Glomerular visceral epithelial cell (primary cell): ENCODE measurements at regions not wholly inside any gene's neighbourhood (a gene's known extent, or its start where the extent isn't known, plus 50 kb on each side); places are given as distances from the start of the nearest gene placed in this dataset.
A peak's percentile ranks its signal among the peaks of the same experiment; 100 is the strongest.

ENCODE experiments used
- DNase-seq: peaks from one replicate; pipeline ENCODE4 v3.0.0-alpha.2; 2016; ENCODE audit errors: extremely low spot score

DNA sequence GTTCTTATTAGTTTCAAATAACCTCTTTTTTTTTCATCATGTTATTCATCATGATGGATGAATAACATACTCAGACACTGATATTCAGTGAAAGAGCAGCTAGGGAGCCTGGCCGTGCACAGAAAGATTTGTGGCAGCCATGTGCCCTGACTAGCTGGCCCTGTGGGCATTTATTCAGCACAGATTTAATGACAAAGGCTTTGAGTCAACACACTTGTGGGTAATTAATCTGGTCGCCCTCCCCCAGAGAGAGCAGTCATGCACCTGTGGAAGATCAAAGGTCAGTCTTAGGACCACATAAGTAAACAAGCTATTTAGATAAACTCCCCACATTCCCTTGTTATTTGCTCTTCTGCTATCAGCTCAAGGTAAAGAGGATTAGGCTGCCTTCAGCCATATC, 153.2 kb upstream of the HMCN1 start:
- DNase-seq, result no peak

DNA sequence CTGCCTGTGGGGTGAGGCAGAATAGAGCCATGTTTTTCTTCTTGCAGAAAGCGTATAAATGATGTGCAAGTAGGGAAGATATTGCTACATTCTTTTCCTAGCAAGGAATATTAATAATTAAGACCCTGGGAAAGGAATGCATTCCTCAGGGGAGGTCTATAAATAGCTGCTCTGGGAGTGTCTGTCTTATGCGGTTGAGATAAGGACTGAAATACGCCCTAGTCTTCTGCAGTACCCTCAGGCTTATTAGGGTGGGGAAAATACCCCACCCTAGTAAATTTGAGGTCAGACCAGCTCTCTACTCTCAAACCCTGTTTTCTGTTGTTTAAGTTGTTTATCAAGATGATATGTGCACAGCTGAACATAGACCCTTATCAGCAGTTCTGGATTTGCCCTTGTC, 155.9 kb upstream of the HMCN1 start:
- DNase-seq, result no peak

DNA sequence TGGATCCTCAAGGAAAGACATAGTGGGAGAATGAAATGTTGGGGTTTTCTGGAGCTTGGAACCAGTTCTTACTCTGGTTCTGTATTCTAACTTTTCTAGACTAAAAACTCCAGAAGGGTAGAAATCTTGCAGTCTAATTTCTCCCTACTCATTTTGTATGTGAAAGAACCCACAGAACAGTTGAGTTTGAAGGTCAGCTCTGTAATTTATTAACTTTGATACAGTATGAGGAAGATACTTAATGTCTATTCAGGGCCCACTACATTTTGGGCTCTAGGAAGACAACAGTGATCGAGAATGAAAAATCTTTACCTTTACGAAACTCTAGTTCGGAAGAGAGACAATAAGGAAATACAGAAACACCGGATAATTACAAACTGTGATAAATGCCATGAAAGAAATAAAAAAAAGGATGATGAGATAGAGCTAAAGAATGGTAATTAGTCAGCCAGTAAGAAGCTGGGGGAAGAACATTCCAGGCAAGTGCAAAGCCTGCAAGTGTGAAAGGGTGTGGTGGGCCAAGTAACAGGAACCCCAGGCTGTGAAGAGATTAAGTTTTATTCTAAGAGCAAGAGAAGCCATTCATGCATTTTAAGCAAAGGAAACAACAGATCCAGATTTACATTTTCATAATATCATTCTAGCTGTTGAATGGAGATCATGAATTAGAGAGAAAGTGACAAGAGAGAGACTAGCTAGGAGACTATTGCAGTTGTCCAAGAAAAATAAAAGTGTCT, 159.9 kb upstream of the HMCN1 start:
- DNase-seq, result peak; percentile 63

DNA sequence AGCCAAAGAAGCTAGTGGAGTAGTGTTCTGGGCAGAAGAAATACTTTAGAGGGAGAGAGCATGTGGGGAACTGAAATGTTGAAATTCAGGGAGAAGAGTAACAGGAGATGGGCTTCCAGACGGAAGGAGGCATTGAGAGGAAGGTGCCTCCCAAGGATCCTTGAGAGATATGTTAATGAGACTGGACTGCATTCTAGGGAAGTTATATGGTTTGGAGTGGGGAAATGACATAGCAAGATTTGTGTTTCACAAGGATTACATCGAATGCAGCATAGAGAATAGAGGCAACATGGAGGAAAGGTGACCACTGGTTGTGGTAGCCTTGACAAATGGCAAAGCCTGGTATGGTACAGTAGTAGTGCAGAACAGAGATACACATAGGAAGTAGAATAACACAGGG, 160.5 kb upstream of the HMCN1 start:
- no peak for DNase-seq

DNA sequence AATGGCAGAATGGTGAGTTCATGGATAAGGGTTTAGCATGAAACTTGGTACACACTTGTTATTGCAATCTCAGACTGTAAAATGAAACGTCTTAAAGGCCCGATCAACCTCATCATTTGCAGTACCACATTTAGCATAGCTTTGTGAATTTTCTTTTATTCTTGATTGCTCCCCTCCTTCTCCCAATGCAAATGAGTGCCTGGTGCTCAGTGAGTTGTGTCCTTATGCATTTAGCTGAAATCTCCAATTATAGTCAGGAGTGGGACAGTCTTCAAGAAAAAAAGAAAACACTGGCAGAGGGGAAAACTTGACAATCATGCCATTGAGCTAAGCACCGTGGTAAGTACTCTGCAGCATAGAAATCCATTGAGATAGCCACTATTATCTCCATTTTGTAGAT, 161.0 kb upstream of the HMCN1 start:
- no peak for DNase-seq

DNA sequence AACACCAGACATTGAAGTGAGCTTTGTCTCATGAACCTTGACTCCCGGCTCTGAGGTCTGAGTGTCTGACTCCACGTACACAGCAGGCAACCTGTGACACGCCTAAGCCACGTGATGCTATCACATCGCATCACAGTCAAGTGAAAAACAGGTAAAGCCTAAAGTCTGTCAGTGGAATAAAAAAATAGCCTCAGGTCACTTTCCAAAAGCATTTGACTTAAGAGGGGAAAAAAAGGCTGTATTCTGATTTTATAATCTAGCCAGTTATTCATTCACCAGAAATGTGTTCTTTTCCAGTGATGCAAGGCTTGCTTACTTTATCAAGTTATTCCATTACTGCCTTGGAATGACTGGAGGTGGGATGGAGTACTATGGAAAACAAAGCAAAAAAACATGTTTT, 163.2 kb upstream of the HMCN1 start:
- peak; percentile 18 for DNase-seq

DNA sequence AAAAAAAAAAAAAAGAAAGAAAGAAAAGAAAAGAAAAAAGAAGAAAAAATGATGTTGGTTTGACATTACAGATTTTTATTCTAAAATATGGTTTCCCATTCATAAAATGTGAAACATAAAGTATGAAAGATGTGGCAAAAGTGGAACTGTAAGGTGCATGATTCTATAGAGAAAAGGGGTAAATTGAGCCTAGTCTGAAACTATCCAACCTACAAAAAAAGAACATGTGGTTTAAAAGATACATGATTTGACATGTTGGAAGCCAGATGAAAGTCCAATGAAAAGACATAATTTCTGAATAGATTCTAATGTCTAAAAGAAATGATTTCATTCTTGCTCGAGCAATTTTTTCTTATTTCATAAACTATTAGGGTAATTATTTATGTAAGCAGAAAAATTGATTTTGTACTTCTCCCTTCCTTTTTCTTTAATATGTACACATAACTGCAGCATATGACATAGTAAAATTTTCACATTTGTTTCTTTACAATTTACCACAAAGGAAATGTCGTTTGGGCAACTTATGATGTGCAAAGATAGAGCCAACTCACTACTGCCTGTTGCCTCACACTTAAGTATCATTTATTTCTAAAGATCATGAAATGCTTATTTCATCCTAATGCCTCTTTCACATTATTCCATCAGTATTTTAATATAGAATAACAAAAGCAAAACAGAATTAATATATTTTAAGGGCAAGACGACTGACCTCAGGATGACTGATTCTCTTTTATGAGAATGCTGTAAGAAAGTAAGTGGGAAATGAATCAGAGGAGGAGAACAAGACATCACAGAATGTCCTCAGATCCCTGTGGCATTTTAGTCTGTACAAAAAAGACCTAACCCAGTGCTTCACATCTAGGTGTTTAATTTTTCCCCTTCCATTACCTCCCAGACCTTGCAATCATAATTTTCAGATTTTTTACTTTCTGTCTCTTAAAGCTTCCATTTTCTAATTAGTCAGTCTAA, 165.8 kb upstream of the HMCN1 start:
- DNase-seq, result no peak

DNA sequence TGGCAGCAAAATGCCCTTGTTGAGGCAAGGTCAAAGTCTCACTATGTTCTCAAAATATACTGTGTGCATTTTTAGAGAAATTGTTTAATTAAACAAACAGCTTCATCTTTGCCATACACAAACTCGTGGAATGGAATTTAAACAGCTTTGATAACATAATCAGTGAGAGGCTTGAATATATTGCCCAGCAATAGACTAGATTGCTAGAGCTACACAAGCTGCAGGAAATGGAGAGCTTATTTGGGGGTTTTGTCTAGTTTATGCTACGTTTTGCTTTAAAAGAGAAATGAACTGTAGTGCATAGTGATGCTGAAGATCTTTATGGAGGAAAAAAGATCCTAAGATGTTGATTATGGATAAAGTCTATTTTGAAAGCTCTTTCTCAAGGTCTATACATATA, 166.8 kb upstream of the HMCN1 start:
- DNase-seq, result no peak

DNA sequence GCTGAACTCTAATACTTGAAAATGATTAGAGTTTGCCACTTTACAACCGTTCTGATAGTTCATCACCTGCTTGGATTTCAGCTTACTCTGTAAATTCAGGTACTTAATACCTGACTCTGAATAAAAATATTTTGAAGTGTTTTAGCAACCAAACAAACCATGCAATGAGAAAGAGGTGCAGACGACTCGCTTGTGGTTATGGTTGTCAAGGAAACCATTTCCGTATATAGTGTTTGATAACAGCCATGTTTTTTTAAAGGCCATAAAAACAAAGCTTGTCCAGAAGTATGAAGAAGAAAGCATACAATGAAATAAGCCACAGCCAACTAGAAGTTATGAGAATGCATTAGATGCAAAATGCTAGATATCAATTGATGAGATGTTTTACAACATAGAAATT, 167.2 kb upstream of the HMCN1 start:
- DNase-seq, result peak; percentile 74

DNA sequence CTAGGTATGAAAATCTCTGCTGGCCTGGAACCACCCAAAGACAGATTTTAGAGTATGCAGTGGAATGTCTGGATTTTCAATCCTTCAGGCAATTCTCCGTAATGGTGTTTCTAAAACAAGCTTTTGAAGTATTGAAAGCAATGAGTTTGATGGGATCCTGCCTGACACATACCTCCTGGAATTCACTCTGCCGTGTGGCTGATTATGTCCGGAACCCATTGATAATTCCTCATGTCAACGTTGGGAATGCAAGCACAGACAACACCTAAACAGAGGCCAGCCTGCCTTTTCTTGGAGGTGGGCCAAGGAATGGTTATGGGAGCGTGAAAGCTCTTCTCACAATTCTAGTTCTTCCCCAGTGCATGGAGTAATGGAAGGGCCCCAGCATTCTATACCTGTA, 168.9 kb upstream of the HMCN1 start:
- DNase-seq, result peak; percentile 91

DNA sequence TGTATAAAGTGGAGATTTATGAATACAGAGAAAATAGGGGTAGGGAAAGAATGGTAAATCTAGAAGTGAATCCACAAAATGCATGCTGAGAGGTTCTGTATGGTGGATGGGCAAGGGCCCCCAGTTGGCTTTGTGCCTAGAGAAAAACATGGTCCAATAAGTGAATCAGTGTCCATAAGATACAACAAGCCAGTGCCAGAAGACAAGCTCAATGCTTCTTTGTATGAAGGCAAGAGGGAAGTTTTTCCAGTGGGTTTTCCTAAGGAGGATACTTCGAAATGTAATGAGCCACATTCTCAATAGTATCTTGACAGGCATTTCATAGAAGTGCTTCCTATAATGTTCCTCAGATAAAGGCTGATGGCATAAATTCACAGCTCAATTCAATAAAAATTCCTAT, 169.4 kb upstream of the HMCN1 start:
- DNase-seq, result no peak

DNA sequence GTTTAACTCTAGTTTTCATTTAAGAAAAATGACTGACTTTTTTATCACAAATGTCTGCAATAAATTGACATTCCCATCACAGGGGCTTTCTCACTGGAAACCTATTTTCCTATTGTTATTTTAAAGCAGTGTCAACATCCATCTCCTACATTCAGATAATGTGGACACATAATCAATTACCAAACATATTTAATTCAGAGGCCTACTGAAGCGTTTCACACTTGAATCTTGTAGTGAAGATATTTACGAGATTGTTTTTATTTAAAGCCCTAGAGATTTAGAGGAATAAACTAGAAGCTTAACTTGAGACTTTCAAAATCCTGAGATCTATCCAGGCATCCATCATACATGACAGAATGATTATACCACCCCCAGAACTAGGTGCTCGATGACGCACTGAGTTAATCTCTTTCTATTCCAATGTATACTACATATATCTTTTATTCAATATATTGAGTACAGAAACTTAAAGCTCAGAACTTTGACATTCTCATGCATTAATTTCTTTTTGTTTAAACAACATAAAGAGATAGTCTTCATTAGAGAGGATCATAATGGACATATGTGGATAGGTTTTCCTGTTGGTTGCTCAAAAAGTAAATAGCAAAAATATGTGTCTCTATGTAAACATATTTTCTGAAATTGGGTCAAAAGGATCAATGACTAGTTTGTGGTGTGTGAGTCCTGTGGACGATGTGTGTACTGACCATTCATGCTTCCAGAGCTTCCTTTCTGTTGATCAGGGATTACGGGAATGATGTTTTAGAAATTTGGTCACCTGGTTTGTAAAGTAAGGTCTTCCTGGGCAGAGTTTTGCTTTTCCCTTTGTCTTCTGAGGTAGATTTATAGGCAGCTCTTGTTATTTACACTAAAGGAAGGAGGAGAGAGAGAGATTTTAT, 171.5 kb upstream of the HMCN1 start:
- no peak for DNase-seq

DNA sequence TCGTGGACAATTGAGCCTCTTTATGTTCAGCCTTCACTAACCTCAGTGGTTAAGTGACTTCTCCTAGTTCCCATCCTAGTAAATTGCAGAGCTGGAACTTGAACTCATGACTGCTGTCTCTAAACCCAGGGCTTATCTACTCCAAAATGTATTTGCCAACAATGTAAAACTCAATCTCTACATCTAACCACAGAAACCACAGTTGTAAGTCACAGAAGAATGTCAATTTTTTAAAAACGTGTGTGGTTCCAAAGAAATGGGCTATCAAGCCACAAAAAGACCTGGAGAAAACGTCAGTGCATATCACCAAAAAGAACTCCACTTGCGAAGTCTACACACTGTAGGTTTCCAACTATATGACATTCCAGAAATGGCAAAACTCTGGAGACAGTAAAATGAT, 172.6 kb upstream of the HMCN1 start:
- peak; percentile 51 for DNase-seq

DNA sequence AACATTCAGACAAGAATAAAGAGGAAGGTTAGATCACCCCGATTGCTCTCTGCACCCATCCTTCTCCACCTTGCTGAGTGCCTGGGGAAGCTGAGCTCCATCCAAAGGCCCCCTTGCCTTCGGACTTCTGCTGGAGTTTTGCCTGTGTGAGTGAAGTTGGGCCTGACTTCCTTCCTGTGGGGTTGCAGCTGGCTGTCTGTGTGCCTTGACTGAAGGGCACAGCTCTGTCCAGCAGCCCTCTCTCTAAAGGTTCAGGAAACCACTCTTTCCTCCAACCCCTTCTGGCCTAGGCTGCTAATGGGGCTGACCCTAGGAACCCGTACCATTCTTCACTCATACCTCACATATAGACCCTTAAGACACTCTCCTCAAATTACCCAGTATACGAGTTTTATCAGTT, 173.4 kb upstream of the HMCN1 start:
- no peak for DNase-seq

DNA sequence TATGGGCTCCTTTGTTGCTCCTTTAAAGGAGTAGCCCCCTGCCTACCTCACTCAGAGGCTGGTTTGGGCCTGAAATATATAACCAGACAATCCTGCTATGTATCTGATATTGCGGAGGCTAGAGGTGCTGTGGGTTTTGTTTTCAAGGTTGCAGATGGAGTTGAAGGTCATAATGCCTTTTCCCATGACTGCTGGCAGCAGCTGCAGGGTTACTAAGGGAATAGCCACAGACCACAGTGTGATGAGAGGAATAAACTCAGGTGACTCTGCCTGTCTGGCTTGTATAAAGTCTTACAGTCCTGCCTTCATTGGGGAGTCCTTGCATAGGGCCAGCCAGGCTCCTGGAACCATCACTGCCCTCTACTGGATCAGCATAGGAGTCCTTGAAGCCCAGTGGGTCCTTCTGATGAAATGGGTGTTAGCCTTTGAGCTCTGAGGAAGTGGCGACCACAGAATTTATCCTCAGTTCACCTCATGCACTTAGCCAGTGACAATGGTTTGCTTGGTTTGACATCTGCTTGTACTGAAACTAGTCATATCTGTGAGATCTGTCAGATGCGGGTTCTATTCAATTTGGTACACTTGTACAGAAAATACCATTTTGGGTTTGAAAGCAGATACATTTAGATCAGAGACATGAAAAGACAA, 174.4 kb upstream of the HMCN1 start:
- DNase-seq, result peak; percentile 59

DNA sequence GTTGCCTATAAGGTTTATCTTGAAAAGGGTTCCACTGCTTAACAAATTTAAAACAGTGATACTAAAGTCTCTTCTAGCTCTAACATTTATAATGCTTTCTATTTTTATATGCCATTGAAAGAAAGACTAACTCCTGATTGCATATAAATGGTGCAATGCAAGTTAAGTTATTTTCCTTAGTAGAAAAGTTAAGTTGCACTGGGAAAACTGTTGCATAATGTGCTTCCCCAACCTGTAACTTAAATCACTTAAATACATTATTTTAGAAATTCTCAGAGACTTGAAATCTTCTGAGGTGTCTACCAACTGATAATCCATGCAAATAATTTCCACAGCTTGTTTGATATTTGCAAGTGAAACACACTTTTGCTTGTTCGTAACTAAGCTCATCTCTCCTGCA, 175.0 kb upstream of the HMCN1 start:
- DNase-seq, result no peak

DNA sequence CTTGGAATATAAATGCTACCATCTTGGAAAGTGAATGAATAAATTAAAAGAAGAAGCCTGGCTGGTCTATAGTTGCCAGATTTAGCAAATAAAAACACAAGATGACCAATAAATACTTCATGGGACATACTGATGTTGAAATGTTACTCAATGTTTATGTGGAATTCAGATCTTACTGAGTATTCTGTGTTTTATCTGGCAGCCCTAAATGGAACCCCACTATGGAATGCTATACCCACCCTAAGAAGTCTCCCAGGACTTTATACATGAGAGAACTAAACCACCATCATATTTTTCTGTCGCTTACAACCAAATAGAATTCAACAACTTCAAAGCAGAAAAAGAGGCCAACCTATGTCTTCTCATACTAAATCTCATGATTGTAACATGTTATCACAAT, 177.6 kb upstream of the HMCN1 start:
- DNase-seq, result no peak

DNA sequence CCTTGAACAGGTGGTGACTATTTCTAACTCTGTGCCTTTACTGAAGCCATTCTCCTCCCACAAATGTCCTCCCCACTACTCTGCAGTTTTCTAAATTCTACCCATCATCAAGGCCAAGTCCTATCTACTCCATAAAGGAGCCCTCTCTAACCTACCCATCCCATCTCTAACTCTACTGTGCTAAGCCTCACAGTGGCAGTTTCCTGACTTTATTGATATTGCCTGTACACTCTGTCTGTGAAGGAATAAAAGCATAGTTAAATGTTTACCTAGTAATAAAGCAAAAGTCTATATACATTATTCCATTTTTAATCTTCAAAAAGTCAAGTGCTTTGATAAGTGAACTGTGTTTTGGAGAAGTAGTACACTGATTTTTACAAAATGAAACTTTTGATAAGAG, 178.4 kb upstream of the HMCN1 start:
- no peak for DNase-seq

DNA sequence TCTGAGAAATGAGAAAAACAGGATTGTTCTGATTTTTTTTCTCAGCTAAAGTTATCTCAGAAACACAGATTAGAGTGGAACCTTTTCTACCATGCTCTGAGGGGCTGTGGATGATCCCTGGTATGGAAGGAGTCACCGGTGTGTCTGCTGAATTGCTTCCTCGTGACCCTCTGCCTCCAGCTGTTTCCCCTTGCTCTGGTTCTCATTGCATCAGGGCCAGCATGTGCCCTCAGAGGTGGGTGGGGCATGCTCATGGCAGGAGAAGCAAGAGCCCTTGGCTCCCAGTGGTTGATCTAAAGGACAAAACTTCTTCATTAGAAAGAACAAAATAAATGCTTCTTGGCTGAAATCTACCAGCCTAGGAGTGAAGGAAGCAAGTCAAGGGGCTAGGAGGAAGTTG, 183.2 kb upstream of the HMCN1 start:
- no peak for DNase-seq

DNA sequence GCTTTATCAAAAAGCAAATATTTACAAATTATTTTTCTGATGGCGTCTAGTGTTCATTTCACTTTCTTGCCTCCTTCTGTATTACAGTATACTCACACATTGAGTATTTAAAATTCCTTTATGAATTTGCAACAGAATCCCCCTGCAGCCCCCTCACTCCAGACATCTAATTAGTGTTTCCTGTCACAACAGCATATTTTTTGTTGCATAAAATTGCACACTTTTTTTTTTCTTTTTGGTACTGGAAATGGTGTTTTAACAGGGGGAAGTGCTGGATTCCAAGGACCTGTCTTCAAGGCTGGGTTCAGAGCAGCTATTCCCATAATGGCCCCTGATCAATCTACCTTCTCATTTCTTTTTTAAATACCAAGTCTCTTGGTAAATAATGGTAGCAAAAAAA, 184.3 kb upstream of the HMCN1 start:
- DNase-seq, result no peak

DNA sequence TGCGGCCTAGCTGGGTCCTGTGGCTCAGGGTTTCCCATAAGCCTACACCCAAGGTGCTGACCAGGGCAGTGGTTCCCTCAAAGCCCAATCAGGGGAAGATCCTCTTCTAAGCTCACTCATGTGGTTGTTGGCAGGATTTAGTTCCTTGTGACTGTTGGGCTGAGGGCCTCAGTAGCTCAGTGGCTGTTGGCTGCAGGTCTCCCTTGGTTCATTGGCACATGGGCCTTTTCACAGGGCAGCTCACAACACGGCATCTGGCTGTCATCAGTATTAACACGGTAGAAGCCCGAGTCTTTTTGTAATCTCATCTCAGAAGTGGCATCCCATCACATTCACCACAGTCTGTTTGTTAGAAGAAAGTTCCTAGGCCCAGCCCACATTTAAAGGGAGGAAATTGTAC, 188.2 kb upstream of the HMCN1 start:
- no peak for DNase-seq

DNA sequence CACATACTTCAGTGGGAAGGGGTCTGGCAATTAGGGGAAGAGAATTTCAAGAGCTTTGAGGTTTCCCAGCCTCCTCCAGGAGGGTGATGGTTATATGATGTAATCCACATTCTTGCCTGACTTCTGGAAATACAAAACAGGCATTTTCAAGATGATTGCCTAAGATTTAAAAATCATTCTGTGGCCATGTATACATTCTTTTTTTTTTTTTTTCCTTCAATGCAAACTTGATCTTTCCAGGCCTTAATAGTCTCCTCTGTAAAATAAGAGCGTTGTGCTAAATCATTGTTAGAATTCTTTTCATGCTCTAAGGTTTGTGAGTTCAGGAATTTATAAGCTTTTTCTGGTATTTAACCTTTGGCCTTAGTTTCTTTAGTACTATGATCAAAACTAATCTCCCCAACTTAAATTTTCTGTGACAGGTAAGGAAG, 192.3 kb upstream of the HMCN1 start:
- peak; percentile 16 for DNase-seq
